T follicular helper cell (primary cell): ENCODE measurements at regions not wholly inside any gene's neighbourhood (a gene's known extent, or its start where the extent isn't known, plus 50 kb on each side); places are given as distances from the start of the nearest gene placed in this dataset.

ENCODE experiments used
- DNase-seq: peaks from one replicate; pipeline ENCODE4 v3.0.0-alpha.2; 2020; ENCODE audit warnings: low read depth

DNA sequence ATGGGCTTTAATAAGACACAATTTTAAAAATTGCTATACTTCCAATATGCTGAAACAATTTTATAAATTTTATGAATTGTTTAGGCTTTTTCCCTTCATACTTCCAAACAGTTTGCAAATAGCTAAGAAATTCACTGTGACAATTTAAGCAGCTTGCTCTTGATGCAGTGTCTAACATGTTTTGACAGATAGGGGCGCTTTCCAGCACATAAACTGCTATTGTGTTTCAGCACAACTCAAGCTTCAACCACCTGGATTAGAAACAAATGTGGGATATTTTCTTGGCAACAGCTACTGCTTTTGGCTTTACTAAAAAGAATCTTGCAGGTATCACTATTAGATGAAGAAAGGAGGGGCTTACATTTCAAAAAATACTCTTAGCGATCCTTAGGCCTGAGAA, 565.8 kb upstream of the DPPA4 start:
- no peak for DNase-seq

GRCh38 chr3:109910772-109911171, 573.4 kb upstream of the DPPA4 start:
- DNase-seq = no peak

DNA sequence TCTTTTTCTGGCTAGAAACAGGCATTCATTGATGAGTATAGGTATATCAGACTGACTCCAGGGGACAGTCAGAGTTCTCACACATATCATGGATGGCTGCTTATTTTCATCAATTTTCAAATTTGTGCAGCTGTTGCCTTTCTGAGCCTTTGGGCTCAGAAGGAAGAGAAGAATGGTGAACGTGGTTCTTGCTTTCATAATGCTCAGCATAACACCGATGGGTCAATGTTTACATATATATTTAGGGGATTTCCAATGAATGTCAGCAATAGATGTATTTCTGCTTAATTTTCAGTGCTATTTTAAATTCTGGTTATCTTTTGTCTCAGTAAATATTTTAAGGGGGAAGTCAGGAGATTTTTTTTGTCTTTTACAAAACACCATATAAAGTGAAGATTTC, 581.4 kb upstream of the DPPA4 start:
- DNase-seq = no peak

GRCh38 chr3:109920749-109921148, 583.4 kb upstream of the DPPA4 start:
- no peak for DNase-seq

DNA sequence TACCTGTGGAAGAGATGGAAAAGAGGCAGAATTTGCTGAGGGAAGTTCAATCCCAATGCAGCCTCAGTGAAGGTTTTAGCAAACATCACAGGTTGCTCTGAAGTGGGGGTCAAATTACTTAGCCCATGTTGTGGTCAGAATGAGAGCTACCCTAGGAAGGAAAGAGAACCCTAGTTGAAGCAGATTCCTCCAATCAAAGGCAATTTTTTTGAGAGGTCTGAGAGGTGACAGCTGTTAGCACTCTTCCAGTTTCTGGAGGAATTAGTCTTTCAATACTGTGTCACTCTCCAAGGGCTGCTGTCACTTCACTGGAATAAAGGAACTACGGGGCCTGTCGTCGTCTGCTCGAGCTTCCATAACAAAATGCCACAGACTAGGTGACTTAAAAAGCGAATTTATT, 584.2 kb upstream of the DPPA4 start:
- no peak for DNase-seq

GRCh38 chr3:109922856-109923255, 585.5 kb upstream of the DPPA4 start:
- DNase-seq = no peak

- DNase-seq = no peak
Observed at GRCh38 chr3:109923431-109923830, 586.1 kb upstream of the DPPA4 start.

GRCh38 chr3:109924196-109924595, 586.9 kb upstream of the DPPA4 start:
- DNase-seq = no peak

DNA sequence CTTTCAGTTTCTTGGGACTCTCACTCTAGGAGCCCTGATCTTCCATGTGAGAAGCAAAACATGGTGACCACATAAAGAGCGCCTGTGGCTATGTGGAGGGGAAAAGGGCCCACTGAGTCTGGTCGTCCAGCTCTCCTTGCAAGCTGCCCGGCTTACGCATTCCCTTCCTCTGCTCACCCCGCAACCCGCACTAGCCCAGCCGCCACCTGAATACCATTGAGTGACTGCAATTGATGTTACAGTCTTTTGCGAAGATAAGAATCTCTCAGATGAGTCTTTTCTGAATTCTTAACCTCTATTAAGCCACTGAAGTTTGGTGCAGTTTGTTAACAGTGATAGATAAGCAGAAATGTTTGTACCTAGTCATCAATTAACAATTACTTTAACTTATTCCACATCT, 589.0 kb upstream of the DPPA4 start:
- DNase-seq = no peak

DNA sequence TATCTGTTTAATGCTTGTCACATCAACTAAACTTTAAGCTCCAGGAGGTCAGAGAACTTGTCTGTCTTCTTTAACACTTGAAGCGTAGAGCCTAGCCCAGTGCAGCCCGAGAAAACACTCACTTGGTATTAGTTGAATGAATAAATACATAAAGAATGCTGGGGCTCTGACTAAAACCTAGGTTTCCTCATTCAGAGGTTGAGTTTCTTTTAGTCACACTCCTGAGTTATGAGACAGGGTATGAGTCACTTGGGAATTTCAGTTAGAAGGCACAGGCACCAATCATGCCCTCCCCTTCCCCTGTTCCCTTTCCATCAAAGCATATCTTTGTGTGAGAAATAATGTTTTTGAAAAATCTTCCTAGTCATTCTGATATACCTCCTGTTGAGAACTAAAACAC, 589.8 kb upstream of the DPPA4 start:
- no peak for DNase-seq

- DNase-seq = no peak
Observed at GRCh38 chr3:109927726-109928125, 590.4 kb upstream of the DPPA4 start.

DNA sequence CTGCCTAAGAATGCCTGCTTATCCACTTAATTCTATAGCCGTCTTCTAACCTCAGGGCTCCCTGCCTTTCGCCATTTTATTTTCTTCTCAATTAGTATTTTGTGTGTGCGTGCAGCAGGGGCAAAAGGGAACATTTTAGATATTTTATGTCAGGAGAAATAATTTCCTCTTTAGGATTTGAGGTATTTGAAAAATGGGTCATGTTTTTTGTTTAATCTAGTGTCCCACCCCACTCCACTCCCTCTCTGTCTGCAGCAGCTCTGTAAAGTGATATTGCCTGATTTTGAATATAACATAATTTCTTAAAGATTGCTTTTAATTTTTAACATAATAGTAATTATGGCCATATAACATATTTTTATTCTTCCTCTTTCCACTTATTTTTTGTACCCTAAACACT, 593.2 kb upstream of the DPPA4 start:
- no peak for DNase-seq

DNA sequence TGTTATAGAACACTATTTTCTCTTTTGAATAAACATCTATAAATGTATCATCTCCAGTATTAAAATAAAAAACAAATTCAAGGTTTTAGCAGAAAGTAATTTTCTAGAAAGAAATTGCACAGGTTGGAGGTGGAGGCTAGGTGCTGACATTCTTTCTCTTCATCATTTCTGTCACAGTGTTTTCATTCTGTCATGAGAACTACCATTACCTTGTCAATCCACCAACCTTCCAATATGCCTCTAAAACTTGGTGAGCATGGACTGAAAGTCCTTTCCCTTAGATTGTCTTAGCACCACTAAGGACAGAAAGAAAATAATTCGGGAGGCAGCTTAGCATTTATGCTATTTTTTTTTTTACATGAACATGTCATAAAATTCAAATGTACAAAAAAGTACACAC, 596.2 kb upstream of the DPPA4 start:
- DNase-seq = no peak

- DNase-seq = no peak
Observed at GRCh38 chr3:109939817-109940216, 602.5 kb upstream of the DPPA4 start.

DNA sequence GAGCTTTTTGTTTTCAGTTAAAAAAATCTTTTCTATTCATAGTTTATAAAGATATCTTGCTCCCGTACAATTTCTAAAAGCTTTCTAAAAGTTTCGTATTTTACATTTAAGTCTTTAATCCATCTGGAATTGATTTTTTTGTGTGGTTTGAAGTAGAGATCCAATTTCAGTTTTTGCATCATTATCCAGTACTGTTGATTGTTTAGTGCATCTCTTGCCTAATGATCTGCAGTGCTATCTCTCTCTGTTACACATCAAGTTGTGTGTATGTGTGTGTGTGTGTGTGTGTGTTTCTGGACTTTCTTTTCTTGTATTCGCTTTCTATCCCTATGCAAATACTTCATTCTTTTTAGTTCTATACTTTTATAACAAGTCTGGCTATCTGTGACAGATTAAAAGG, 605.8 kb upstream of the DPPA4 start:
- DNase-seq = no peak

- no peak for DNase-seq
Observed at GRCh38 chr3:109944836-109945235, 607.5 kb upstream of the DPPA4 start.

DNA sequence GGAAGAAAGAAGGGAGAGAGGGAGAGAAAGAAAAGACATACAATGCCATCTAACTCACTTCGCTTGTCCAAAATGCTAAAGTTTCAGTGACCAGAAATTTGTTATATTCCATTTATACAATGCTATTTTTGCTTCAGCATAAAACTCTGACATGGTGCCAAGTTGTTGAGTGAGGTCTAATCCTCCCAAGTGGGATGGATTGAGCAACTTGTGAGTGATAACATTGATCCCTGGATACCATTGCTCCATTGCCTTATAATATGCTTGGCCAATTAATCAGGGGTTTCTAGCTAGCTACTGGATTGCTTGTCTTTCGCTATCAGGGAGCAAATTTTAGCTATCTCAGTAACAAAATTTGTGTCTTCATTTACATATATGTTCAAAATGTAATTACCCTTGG, 615.6 kb upstream of the DPPA4 start:
- no peak for DNase-seq

- DNase-seq = no peak
Observed at GRCh38 chr3:109963831-109964230, 626.5 kb upstream of the DPPA4 start.

GRCh38 chr3:109973733-109974132, 636.4 kb upstream of the DPPA4 start:
- no peak for DNase-seq

DNA sequence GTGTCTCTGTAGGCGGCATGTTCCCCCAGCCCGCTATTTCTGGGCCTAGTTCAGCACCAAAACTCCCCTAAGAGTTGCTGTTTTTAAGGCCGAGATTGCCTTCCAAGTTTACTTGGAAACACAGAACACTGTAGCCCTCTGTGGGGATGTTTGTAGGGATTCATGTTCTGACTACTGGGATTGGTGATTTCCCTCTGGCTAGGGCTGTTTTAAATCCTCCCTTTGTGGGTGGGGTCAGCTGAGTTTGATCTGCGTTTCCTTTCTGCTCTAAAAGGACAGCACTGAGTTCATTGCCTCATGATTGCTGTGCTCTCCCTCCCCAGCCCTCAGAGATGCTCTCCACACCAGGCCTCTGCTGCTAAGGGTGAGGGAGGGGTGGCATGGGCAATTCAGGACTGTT, 640.6 kb upstream of the DPPA4 start:
- DNase-seq = no peak

- DNase-seq = no peak
Observed at GRCh38 chr3:109982201-109982600, 644.9 kb upstream of the DPPA4 start.

GRCh38 chr3:109984976-109985375, 647.6 kb upstream of the DPPA4 start:
- DNase-seq = no peak

DNA sequence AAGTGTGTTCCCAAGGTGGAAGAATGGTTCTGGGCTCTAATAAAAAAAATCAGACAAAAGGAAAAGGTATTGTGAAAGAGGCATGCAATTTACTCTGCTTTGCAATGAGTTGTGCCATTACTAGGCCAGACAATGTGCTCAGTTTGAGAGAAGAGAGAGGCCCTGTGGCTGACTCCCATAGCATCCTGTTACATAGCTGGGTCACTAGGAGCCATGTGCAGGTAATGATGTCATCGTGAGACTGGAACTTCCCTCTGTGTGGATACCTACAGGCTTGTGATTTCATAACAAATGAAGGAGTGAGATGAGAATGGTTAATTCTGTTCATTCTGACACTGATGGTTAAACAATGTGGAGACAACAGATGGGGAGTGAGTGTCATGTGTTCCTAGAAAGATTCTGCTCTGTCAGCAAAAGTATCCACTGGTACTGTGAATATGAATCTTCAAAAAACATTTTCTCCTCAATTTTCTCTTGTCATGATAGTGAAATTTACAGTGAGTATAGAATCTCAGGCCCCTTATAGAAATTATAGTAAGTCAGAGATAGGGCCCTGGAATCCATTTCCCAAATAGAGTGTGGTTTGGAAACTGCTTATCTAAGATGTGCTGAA, 648.7 kb upstream of the DPPA4 start:
- no peak for DNase-seq

DNA sequence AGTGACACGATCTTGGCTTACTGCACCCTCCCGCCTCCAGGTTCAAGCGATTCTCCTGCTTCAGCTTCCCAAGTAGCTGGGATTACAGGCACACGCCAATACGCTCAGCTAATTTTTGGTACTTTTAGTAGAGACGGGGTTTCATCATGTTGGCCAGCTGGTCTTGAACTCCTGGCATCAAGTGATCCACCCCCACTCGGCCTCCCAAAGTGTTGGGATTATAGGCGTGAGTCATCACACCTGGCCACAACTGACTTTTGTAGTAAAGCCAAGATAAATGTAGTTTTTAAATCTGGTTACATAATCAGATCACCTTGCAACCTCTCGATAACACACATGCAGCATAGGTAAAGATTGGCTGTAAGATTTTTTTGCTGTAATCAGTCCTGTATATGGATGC, 657.5 kb upstream of the DPPA4 start:
- no peak for DNase-seq

- DNase-seq = no peak
Observed at GRCh38 chr3:109995377-109995776, 658.0 kb upstream of the DPPA4 start.
